ENCODE measurements at regions not wholly inside any gene's neighbourhood (a gene's known extent, or its start where the extent isn't known, plus 50 kb on each side); places are given as distances from the start of the nearest gene placed in this dataset.

GRCh38 chr7:156445997-156446761 is 194.4 kb upstream of the RNF32 start:
- no peak for DNase-seq

- DNase-seq = no peak
Measured at GRCh38 chr7:156442516-156442915, 198.1 kb upstream of the RNF32 start.

DNA sequence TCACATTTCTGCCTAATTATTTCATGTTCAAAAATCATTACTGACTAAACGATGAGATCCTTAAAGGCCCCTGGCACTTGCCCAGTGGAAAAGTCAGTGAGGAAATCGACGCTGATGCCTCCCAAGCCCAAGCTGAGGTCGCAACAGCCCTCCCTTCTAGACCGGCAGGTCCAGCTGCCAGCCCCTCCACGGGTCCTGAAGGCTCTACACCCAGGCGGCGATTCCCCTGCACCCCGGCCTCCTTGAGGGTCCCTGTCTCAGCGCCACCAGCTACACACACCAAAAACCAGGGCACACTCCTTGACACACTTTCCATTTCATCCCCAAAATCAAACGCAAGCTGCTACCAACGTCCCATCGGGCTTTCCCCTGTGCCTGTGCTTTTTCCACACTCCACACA is 200.1 kb upstream of the RNF32 start:
- no peak for DNase-seq

DNA sequence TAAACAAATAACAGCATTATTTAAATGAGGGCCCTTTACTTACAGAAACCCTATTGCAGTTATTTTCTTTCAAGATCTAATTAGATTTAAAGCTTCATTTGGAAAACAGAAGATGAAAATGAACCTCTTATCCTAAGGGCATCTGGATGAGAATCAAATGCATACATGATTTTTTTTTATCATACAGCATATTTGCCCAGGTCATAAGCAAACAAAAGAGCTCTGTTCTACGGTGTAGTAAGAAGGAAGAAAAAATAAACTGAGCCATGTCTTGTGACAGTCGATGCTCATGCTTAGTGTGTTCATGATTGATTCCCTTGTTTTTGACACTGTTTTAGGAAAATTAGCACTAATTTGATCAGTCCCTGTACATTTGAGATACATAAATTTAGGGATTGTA is 202.6 kb upstream of the RNF32 start:
- no peak for DNase-seq

DNA sequence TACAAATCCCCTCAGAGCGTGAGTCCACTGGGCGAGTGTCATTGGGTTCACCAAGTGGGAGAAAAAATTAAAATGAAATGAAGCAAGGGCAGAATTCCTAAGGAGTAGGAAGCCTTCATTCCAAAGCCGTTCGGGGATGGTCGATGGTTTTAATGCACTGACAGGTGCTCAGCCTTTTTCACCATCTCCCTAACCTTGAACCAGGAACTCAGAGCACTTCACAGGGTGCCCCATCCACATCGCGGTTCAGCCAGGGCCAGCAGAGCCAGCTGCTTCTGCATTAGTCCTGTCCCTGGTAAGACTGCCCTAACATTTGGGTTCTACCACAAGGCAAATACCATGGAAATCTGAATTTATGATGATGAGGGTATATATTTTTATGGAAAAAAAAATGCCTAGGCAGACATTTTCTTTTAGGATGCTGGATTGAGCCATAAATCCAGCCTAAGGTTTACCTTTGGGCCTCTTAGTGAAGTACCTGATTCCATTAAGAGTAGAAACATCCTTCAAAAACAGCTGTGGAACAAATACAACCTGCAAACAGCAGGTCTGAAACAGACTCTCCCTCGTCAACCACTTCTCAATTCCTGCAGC is 203.5 kb upstream of the RNF32 start:
- no peak for DNase-seq

DNA sequence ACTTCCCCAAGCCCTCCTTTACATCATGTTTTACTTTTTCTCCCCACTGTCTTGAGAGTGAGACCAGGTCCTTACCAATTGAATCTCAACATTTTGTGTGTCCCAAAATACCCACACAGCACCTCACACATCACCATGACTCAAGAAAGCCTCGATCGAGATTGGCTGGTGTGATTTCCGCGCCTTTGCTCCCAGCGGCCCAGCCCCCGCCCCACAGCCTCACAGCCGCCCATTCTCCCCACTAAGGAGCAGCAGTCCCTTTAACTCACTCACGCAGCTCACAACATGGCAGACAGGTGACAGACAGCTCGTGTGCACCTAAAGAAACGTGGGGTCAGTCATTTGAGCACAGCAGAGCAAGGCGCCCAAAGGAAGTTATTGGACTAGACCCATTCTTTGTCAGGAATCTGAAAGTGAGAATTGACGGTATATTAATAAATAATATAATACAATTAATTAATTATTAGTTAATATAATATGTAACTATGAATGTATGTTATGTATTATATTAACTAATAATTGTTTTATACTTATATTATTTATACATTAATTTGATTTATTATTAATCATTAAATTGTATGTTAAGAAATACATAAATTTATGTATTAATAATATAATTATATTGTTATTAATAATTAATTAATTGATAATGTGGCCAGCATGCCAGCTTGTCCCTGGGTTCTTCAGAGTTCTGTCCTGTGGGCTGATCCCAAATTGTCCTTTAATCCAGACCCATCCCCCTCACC is 204.9 kb upstream of the RNF32 start:
- no peak for DNase-seq

- no peak for DNase-seq
Measured at GRCh38 chr7:156434706-156435105, 205.9 kb upstream of the RNF32 start.

DNA sequence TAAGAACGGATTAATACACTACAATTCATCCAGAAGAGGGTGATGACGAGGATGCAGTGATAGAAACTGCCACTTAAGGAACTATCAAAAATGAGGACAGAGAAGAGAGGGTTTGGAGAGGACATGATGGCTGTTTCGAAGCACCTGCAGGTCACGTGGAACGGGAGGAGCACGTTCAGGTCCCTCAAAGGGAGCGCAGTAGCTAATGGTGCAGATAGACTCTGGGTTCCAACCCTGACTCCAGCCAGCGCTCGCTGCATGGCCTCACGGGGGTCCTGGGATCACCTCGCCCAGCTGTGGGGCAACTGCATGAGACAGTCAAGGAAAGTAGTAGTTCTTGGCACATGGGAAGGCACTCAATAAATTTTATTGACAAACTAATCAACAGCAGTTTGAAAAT is 208.6 kb upstream of the RNF32 start:
- no peak for DNase-seq

- DNase-seq = no peak
Measured at GRCh38 chr7:156430109-156430508, 210.5 kb upstream of the RNF32 start.

GRCh38 chr7:156429514-156429913 is 211.1 kb upstream of the RNF32 start:
- DNase-seq = no peak

DNA sequence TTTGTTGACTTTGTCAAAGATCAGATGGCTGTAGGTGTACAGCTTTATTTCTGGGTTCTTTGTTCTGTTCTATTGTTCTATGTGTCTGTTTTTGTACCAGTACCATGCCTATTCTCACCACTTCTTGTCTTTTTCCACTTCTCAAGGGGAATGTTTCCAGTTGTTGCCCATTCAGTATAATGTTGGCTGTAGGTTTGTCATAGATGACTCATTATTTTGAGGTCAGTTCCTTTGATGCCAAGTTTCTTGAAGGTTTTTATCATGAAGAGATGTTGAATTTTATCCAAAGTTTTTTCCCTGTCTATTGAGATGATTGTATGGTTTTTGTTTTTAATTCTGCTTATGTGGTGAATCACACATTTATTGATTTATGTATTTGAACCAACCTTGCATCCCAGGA is 216.7 kb upstream of the RNF32 start:
- no peak for DNase-seq

DNA sequence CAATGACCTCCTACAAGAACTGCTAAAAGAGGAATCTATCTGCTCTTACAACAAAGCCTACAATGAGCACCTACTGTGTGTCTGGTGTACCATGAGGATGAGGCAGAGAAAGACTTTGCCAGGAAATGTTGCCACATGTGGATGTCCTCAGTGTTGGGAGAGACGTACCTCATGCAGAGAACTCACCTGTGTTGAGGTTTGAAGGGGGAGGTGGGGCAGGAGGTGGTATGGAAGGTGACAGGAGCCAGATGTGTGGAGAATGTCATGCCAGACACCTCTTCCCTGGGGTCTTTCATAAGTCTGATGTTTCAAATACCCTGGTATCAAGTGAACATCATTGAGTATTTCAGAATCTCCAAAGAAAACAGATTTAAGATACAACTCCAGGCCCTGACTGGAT is 220.1 kb upstream of the RNF32 start:
- no peak for DNase-seq

- no peak for DNase-seq
Measured at GRCh38 chr7:156419782-156420181, 220.8 kb upstream of the RNF32 start.

GRCh38 chr7:156402255-156402654 is 238.3 kb upstream of the RNF32 start:
- no peak for DNase-seq

GRCh38 chr7:156401617-156402016 is 239.0 kb upstream of the RNF32 start:
- DNase-seq = no peak

GRCh38 chr7:156400046-156400445 is 240.5 kb upstream of the RNF32 start:
- DNase-seq = no peak

- DNase-seq = no peak
Measured at GRCh38 chr7:156397249-156397648, 243.3 kb upstream of the RNF32 start.

DNA sequence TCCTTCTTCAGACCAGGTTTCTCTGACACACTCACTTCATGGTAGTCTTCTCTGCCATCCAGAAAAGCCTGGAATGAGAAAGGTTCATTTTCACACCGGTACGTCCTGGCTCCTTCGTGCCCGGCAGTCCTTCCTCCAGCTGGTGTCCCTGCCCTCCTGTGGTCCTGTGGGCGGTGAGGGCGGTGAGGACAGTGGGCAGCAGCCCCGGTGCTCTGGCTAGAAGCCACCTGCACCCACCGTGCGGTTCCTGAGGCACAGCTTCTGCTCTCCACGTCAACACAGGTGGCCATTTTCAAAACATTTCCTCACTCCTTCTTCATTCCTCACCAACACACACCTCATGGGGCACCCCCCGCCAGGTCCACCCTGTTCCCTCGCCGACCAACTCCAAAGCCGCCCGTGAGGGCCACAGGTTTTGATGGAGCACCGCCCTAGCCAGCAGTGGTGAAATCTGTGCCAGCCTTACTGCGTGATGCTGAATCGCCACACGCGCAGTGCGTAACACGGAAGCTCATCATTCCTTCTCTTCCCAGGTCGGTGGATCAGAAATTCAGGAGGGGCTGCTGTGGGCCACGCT is 251.4 kb upstream of the RNF32 start:
- no peak for DNase-seq

GRCh38 chr7:156386097-156386496 is 254.5 kb upstream of the RNF32 start:
- no peak for DNase-seq

GRCh38 chr7:156384706-156385105 is 255.9 kb upstream of the RNF32 start:
- no peak for DNase-seq

DNA sequence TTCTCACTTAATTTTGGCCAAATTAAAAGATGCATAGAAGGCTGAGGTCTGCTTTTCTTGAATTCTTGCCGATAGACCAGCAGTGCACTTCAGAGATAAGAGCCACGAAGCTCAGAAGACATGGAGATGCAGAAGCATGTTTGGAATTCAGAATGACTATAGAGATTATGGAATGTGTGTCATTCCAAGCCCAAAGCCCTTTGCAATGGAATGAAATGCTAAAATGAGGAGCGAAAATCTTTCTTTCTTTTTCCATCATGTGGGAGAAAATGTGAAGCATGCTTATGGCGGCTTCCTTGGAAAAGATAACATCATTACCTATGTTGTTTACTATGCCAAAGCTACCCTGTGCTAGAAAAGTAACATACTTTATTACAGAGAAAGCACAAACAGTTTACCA is 257.0 kb upstream of the RNF32 start:
- no peak for DNase-seq

DNA sequence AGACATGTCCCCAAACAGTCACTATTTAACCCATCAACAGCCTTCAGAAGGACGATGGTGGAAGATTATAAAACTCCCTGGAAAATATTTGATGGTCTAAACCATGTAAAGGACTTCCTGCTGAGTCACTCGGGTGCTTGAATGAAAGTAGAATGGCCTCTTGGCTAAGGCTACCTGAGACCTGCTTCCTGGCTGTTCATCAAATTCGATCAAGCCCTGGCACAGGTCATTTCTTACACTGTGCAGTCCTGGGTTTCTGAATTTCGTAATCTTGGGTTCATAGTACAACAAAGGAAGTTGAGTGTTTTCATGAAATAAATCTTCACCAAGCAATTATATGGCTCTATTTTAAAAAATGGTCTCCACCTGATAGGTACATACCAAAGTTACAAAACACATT is 260.3 kb upstream of the RNF32 start:
- DNase-seq = no peak

- no peak for DNase-seq
Measured at GRCh38 chr7:156379324-156380070, 261.1 kb upstream of the RNF32 start.
